OCI-LY1 (cell line): ENCODE measurements at regions not wholly inside any gene's neighbourhood (a gene's known extent, or its start where the extent isn't known, plus 50 kb on each side); places are given as distances from the start of the nearest gene placed in this dataset.

ENCODE experiments used
- EZH2 ChIP-seq: fragments of 200-600 bp; sonication (generic), shearing (Covaris generic); IDR thresholded peaks from 2 replicates; pipeline ENCODE4 v1.8.0; 2017; ENCODE audit warnings: borderline replicate concordance, mixed run types, mild to moderate bottlenecking, antibody characterized with exemption, low read length, moderate library complexity, mixed read lengths
- TF ChIP-seq, protein P1 (sequence below): fragments of 200-600 bp; sonication (generic), shearing (Covaris generic); IDR thresholded peaks from 2 replicates; pipeline ENCODE4 v1.5.1; 2017; ENCODE audit warnings: mild to moderate bottlenecking, antibody characterized with exemption, low read length, moderate library complexity, mixed read lengths

DNA sequence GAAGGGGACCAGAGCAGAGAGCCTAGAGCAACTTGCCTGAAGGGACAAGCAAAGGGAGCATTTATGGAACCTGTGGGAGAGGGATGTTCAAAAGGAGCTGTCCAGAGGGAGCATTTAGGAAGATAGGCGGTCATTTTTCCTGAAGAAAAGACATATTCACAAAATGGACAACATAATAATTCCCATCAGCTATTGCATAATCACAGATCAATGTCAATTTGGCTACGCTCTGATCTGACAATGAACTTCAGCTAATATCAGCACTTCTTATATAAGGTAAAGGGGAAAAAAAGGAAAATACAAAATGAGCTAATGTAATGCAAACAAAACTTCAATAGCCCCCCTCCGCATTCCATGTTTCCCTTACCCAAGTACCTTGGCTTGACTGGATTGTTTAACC is 291.1 kb upstream of the CDH7 start:
- TF ChIP-seq, protein P1, sequence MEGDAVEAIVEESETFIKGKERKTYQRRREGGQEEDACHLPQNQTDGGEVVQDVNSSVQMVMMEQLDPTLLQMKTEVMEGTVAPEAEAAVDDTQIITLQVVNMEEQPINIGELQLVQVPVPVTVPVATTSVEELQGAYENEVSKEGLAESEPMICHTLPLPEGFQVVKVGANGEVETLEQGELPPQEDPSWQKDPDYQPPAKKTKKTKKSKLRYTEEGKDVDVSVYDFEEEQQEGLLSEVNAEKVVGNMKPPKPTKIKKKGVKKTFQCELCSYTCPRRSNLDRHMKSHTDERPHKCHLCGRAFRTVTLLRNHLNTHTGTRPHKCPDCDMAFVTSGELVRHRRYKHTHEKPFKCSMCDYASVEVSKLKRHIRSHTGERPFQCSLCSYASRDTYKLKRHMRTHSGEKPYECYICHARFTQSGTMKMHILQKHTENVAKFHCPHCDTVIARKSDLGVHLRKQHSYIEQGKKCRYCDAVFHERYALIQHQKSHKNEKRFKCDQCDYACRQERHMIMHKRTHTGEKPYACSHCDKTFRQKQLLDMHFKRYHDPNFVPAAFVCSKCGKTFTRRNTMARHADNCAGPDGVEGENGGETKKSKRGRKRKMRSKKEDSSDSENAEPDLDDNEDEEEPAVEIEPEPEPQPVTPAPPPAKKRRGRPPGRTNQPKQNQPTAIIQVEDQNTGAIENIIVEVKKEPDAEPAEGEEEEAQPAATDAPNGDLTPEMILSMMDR, result no peak
- no peak for TF ChIP-seq EZH2
